ENCODE measurements at regions not wholly inside any gene's neighbourhood (a gene's known extent, or its start where the extent isn't known, plus 50 kb on each side); places are given as distances from the start of the nearest gene placed in this dataset.

DNA sequence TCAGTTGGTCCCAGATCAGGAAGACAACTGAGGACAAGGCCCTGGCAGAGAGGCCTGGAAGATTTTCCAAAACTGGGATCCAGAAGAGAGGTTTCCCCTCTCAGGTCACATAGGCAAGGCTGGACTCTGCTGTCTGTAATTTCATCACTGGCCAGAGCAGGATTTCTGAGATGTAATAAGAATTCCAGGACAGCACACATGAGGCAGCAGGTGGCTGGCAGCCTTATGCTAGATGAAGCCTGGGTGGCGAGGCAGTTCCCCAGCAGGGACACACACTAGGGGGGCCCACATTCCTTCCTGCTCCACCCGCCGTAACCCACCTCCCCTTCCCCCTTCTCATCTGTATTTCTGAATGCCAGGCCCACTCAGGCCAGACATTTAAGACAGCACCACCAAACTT, 98.6 kb downstream of the HNRNPLL start:
- 86 to 89% methylated on average over 3 of the region's 3 CpGs for WGBS, 2 donors
- Histone ChIP-seq H3K4me3 (no peak overlapping the region), H3K27ac (peak overlapping the region; percentile 34 to 93 (median 81)), H3K9me3 (peaks cover 0 to 5% (median 1%) of the 10 kb centered on the region in 4 donors), H3K36me3 (no peaks in the 10 kb centered on the region), H3K27me3 (no peaks in the 10 kb centered on the region), H3K4me1 (peaks cover 0 to 55% (median 40%) of the 10 kb centered on the region in 4 donors)
- intact Hi-C loops (cut with DNase I) = no loop called here
- DNase-seq = no peak
- no peak for TF ChIP-seq POLR2AphosphoS5 (IDR thresholded peaks at IDR 0.05)
- TF ChIP-seq, protein P1, sequence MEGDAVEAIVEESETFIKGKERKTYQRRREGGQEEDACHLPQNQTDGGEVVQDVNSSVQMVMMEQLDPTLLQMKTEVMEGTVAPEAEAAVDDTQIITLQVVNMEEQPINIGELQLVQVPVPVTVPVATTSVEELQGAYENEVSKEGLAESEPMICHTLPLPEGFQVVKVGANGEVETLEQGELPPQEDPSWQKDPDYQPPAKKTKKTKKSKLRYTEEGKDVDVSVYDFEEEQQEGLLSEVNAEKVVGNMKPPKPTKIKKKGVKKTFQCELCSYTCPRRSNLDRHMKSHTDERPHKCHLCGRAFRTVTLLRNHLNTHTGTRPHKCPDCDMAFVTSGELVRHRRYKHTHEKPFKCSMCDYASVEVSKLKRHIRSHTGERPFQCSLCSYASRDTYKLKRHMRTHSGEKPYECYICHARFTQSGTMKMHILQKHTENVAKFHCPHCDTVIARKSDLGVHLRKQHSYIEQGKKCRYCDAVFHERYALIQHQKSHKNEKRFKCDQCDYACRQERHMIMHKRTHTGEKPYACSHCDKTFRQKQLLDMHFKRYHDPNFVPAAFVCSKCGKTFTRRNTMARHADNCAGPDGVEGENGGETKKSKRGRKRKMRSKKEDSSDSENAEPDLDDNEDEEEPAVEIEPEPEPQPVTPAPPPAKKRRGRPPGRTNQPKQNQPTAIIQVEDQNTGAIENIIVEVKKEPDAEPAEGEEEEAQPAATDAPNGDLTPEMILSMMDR (IDR thresholded peaks at IDR 0.05) = no peak

DNA sequence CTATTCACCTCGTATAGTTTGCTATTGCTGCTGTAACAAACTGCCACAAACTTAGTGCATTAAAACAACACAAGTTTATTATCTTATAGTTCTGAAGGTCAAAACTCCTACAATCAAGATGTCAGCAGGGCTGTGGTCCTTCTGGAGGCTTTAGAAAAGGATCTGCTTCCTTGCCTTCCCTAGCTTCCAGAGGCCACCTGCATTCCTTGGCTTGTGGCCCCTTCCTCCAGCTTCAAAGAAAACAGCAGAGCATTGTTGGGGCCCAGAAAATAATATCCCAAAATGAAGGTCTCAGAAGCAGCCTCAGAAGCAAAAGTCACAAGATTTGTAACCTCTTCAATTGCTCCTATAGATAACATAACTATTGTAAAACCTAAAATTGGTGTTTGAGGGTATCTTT, 100.6 kb downstream of the HNRNPLL start:
- peaks cover 0 to 5% (median 1%) of the 10 kb centered on the region in 4 donors for H3K9me3 ChIP-seq
- H3K36me3 ChIP-seq = no peaks in the 10 kb centered on the region
- peaks cover 0 to 46% (median 30%) of the 10 kb centered on the region in 4 donors for H3K4me1 ChIP-seq
- intact Hi-C loops (cut with DNase I) = no loop called here
- H3K27ac ChIP-seq = peak overlapping the region in 2 of 4 donors; percentile 35 to 82
- WGBS, 2 donors = 32 to 79% methylated on average over 1 of the region's 1 CpG
- TF ChIP-seq POLR2A (IDR thresholded peaks at IDR 0.05) (no peak), EP300 (IDR thresholded peaks at IDR 0.05) (no peak), POLR2AphosphoS5 (IDR thresholded peaks at IDR 0.05) (no peak)
- TF ChIP-seq, protein P1 (IDR thresholded peaks at IDR 0.05) = no peak
- H3K4me3 ChIP-seq = no peak overlapping the region
- no peaks in the 10 kb centered on the region for H3K27me3 ChIP-seq
- no peak for DNase-seq

DNA sequence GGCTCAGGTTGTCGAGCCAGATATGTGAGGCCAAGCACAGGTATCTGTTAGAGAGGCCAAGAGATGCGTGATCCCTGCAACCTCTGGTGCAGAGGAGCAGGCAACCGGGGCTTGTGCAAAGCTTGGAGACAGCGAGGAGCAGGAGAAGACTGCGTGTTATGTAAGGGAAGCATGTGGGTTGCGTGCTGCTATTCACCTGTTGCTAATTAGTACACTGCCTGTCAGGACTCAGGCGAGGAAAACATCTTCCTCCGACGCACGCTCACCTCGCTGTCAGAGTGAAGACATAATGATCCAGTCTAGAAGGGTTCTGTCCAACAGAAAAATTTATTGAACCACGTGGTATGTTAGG, 102.5 kb downstream of the HNRNPLL start:
- Histone ChIP-seq H3K27ac (peak overlapping the region; percentile 60 to 82 (median 73)), H3K4me1 (peaks cover 0 to 35% (median 20%) of the 10 kb centered on the region in 4 donors)
- intact Hi-C loops (cut with DNase I) = no loop called here

DNA sequence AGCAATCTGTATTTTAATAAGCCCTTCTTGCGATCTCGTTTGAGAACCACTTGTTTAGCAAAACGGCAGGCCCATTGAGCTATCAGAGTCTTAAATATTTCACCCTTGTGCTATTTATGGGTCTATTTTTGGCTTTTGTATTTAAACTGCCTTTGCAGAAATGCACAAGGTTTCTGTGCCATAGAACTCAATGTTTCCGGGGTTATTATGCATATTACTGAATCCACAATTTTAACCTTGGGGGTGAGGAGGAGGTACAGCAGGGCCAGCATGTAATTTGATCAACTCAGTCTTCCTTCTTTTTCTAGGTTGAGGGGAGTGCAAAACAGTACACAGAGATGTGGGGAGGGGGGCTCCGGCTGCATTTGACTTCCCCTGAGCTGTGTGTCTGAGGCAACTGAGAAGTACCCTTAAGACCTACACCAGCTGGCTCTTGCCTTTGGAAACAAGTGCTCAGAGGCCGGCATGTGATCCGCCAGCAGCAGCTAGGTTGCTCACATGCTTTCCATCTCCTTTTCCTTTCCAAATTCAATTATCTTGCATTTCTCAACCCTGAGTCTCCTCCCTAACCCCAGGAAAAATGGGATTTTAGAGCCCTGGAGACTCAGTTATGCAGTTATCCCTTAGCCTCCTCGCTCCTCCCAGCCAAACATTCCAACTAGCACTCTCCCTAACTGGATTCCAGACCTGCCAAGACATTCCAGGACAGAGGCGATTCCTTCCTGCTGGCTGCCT, 103.0 kb downstream of the HNRNPLL start:
- H3K27me3 ChIP-seq = no peaks in the 10 kb centered on the region
- H3K4me3 ChIP-seq = no peak overlapping the region
- H3K27ac ChIP-seq = peak overlapping the region; percentile 60 to 82 (median 73)
- H3K4me1 ChIP-seq = peaks cover 0 to 36% (median 20%) of the 10 kb centered on the region in 4 donors
- peak; percentile 83 for DNase-seq
- peaks cover 0 to 5% (median 1%) of the 10 kb centered on the region in 4 donors for H3K9me3 ChIP-seq
- TF ChIP-seq POLR2A (IDR thresholded peaks at IDR 0.05) = no peak
- TF ChIP-seq POLR2AphosphoS5 (IDR thresholded peaks at IDR 0.05) = peak in 2 of 4 donors; percentile 23 to 24
- H3K36me3 ChIP-seq = no peaks in the 10 kb centered on the region
- WGBS, 2 donors = 82 to 90% methylated on average over 9 of the region's 9 CpGs
- intact Hi-C loops (cut with DNase I) = no loop called here

More for the DNA sequence above, 102.5 kb downstream of the HNRNPLL start:
- DNase-seq = no peak
- Histone ChIP-seq H3K4me3 (no peak overlapping the region), H3K9me3 (peaks cover 0 to 5% (median 1%) of the 10 kb centered on the region in 4 donors), H3K27me3 (no peaks in the 10 kb centered on the region), H3K36me3 (no peaks in the 10 kb centered on the region)
- TF ChIP-seq EP300 (IDR thresholded peaks at IDR 0.05) (no peak), POLR2A (IDR thresholded peaks at IDR 0.05) (no peak), POLR2AphosphoS5 (IDR thresholded peaks at IDR 0.05) (no peak)
- TF ChIP-seq, protein P1 (IDR thresholded peaks at IDR 0.05) = no peak
- 91 to 94% methylated on average over 12 of the region's 12 CpGs for WGBS, 2 donors

DNA sequence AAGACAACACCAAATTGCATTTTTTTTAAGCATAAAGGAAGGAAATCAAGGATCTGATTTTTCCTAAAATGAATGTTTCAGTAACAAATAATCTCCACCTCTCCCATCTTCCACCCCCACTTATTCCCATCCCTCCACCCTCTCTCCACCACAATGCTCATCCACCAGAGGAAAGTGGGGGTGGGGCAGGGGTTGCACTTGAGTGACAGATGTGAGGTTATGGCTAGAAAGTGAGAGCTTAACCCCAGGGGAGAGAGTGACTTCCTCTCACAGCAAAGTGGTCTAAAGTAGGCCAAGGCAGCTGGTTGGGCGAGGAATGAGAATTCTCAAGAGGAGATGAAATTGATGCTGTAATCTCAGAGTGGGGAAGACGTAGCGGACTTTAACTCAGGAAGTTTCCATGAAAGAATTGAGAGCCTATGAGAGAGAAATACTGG, 104.7 kb downstream of the HNRNPLL start:
- H3K4me3 ChIP-seq = no peak overlapping the region
- intact Hi-C loops (cut with DNase I) = no loop called here
- H3K4me1 ChIP-seq = peaks cover 0 to 42% (median 20%) of the 10 kb centered on the region in 4 donors
- H3K36me3 ChIP-seq = no peaks in the 10 kb centered on the region
- no peak for TF ChIP-seq EP300 (IDR thresholded peaks at IDR 0.05)
- TF ChIP-seq POLR2A (IDR thresholded peaks at IDR 0.05) = no peak
- TF ChIP-seq, protein P1 (IDR thresholded peaks at IDR 0.05) = no peak
- no peak for TF ChIP-seq POLR2AphosphoS5 (IDR thresholded peaks at IDR 0.05)
- no peak for DNase-seq
- no peaks in the 10 kb centered on the region for H3K27me3 ChIP-seq
- WGBS, 2 donors = 60 to 76% methylated on average over 3 of the region's 3 CpGs
- H3K27ac ChIP-seq = no peak overlapping the region
- H3K9me3 ChIP-seq = peaks cover 0 to 5% (median 1%) of the 10 kb centered on the region in 4 donors

Data from sigmoid colon (tissue), 6 donors.